ENCODE measurements at regions not wholly inside any gene's neighbourhood (a gene's known extent, or its start where the extent isn't known, plus 50 kb on each side); places are given as distances from the start of the nearest gene placed in this dataset.

GRCh38 chr1:14136152-14136763 lies 436.3 kb downstream of the PRDM2 start:
- TF ChIP-seq CTCF (conservative IDR thresholded peaks at IDR 0.05) (no peak), ZFX (IDR thresholded peaks at IDR 0.05) (no peak)

All from C4-2B (cell line).